ENCODE measurements at regions not wholly inside any gene's neighbourhood (a gene's known extent, or its start where the extent isn't known, plus 50 kb on each side); places are given as distances from the start of the nearest gene placed in this dataset.

- no peaks in the 10 kb centered on the region for H3K27me3 Mint-ChIP-seq (ENCODE audit: low read depth)
- H3K27ac Mint-ChIP-seq (ENCODE audit: unreplicated experiment), result peak overlapping the region; percentile 24
- DNase-seq (ENCODE audit: low spot score), result no peak
- no peaks in the 10 kb centered on the region for H3K9me3 Mint-ChIP-seq (ENCODE audit: low read depth)
- peaks cover 29% of the 10 kb centered on the region for H3K4me1 Mint-ChIP-seq (ENCODE audit: low read depth)
- no peak overlapping the region for H3K4me3 Mint-ChIP-seq (ENCODE audit: unreplicated experiment)
- no peak for TF ChIP-seq CTCF (IDR thresholded peaks at IDR 0.05)
- H3K36me3 Mint-ChIP-seq (ENCODE audit: low read depth), result no peaks in the 10 kb centered on the region
These were observed 87.0 kb upstream of the WARS2 start for GRCh38 chr1:119227456-119227855.

DNA sequence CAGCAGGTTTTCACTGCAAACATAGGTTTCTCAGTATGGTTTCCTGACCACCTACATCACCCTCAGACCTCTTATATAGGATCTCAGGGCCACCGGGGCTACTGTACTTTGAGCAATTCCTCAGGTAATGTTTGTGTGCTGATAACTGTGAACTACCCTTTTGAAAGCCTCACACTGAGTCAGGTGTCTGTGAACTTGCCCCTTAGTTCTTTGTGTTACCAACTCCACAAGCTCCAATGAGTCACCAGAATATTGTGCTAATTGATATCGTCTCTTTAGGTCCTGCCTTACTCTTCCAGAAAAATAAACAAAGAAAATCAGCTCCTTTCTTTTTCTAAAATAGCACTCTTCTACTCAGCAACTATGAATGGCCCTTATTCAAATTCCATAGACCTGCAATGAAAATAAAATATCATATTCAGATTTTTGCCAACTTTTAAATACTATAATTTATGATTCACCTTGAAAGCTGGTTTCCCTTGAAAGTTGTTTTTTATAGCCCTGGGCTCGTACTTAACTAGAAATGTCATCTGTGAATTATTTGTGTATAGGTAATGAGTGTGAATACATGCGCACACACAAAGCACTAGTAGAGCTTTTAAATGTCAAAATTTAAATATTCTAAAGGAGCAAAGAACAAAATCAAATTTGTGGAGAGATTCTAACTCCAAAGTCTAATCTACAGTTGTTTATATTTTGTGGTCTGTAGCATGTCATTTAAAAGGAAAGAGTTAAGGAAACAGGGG is 88.1 kb upstream of the WARS2 start:
- Mint-ChIP-seq H3K4me1 (ENCODE audit: low read depth) (peaks cover 29% of the 10 kb centered on the region), H3K4me3 (ENCODE audit: unreplicated experiment) (no peak overlapping the region), H3K27me3 (ENCODE audit: low read depth) (no peaks in the 10 kb centered on the region), H3K9me3 (ENCODE audit: low read depth) (no peaks in the 10 kb centered on the region), H3K36me3 (ENCODE audit: low read depth) (no peaks in the 10 kb centered on the region), H3K27ac (ENCODE audit: unreplicated experiment) (no peak overlapping the region)
- DNase-seq (ENCODE audit: low spot score), result no peak
- no peak for TF ChIP-seq CTCF (IDR thresholded peaks at IDR 0.05)

DNA sequence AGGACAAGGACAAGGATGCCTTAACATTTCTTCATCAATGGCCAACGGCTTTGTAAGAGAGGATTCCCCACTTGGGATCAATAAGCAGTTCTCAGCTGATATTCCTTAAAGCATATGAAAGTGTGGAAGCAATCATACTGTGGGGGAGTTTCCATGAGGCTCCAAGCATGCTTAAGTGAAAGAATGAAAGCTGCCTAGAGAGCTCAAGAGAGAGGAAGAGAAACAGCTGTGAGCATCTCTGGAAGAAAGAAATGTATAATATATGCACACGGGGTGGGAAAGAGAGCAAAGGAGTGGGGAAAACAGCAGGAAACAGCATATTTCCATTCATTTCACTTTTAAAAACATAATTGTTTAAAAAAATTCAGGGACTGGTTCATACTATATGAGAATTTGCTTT is 94.7 kb upstream of the WARS2 start:
- Mint-ChIP-seq H3K27ac (ENCODE audit: unreplicated experiment) (no peak overlapping the region), H3K4me3 (ENCODE audit: unreplicated experiment) (no peak overlapping the region), H3K4me1 (ENCODE audit: low read depth) (no peaks in the 10 kb centered on the region), H3K9me3 (ENCODE audit: low read depth) (no peaks in the 10 kb centered on the region), H3K27me3 (ENCODE audit: low read depth) (no peaks in the 10 kb centered on the region), H3K36me3 (ENCODE audit: low read depth) (peaks cover 2% of the 10 kb centered on the region)
- DNase-seq (ENCODE audit: low spot score), result no peak
- TF ChIP-seq CTCF (IDR thresholded peaks at IDR 0.05), result no peak

GRCh38 chr1:119245881-119246280 is 105.4 kb upstream of the WARS2 start:
- no peak for TF ChIP-seq CTCF (IDR thresholded peaks at IDR 0.05)
- Mint-ChIP-seq H3K9me3 (ENCODE audit: low read depth) (peaks cover 2% of the 10 kb centered on the region), H3K4me1 (ENCODE audit: low read depth) (no peaks in the 10 kb centered on the region), H3K36me3 (ENCODE audit: low read depth) (no peaks in the 10 kb centered on the region), H3K4me3 (ENCODE audit: unreplicated experiment) (no peak overlapping the region), H3K27ac (ENCODE audit: unreplicated experiment) (no peak overlapping the region), H3K27me3 (ENCODE audit: low read depth) (peaks cover 3% of the 10 kb centered on the region)
- no peak for DNase-seq (ENCODE audit: low spot score)

GRCh38 chr1:119249283-119249682 is 108.8 kb upstream of the WARS2 start:
- no peak for DNase-seq (ENCODE audit: low spot score)
- H3K4me1 Mint-ChIP-seq (ENCODE audit: low read depth), result no peaks in the 10 kb centered on the region

More at GRCh38 chr1:119249283-119249682, 108.8 kb upstream of the WARS2 start:
- TF ChIP-seq CTCF (IDR thresholded peaks at IDR 0.05), result no peak
- peaks cover 2% of the 10 kb centered on the region for H3K9me3 Mint-ChIP-seq (ENCODE audit: low read depth)
- no peaks in the 10 kb centered on the region for H3K36me3 Mint-ChIP-seq (ENCODE audit: low read depth)
- peaks cover 3% of the 10 kb centered on the region for H3K27me3 Mint-ChIP-seq (ENCODE audit: low read depth)
- no peak overlapping the region for H3K27ac Mint-ChIP-seq (ENCODE audit: unreplicated experiment)
- H3K4me3 Mint-ChIP-seq (ENCODE audit: unreplicated experiment), result no peak overlapping the region
